ENCODE measurements at regions not wholly inside any gene's neighbourhood (a gene's known extent, or its start where the extent isn't known, plus 50 kb on each side); places are given as distances from the start of the nearest gene placed in this dataset.

GRCh38 chr2:129006135-129006886 lies 687.6 kb upstream of the HS6ST1 start:
- DNase-seq (ENCODE audit: low read depth), result no peak
- no peak overlapping the region for H3K4me3 ChIP-seq (ENCODE audit: low read depth, low read length)
- no peak for TF ChIP-seq CTCF (IDR thresholded peaks at IDR 0.05; ENCODE audit: control insufficient read depth, extremely low read depth, insufficient read depth)

GRCh38 chr2:129006901-129007300 lies 688.2 kb upstream of the HS6ST1 start:
- no peak for TF ChIP-seq CTCF (IDR thresholded peaks at IDR 0.05; ENCODE audit: control insufficient read depth, extremely low read depth, insufficient read depth)
- no peak overlapping the region for H3K4me3 ChIP-seq (ENCODE audit: low read depth, low read length)
- DNase-seq (ENCODE audit: low read depth), result no peak

- no peak overlapping the region for H3K4me3 ChIP-seq (ENCODE audit: low read depth, low read length)
- no peak for TF ChIP-seq CTCF (IDR thresholded peaks at IDR 0.05; ENCODE audit: control insufficient read depth, extremely low read depth, insufficient read depth)
- DNase-seq (ENCODE audit: low read depth), result no peak
These were observed 689.6 kb upstream of the HS6ST1 start for GRCh38 chr2:129008055-129008880.

DNA sequence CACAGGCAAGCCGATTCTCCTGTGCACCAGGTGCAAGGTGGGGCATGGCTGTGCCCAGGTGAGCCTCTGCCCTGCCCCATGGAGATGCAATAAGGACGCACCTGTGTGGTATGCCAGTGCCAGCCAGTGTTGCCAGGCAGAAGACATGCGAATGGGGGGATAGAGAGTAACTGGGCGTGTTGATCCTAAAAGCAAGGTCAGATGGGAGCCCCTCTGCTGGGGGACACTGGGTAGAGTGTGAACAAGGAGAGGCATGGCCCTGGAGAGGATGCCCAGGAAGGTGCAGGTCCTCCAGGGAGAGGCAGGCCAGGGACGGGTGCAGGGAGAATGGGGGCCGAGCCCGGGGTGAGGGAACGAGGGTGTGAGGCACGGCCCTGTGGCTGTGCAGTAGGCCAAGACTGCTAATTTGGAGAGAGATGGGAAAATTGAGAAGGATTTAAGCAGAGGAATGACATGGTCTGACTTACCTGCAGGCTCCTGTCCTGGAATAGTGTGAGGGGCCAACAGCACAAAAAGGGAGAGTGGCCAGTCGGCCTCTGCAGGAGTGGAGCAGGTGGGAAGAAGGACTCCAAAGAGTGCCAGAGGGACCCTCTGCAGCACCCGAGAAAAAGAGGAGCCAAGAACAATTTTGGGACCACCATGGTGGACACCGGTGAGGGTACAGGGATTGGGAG lies 690.4 kb upstream of the HS6ST1 start:
- no peak overlapping the region for H3K4me3 ChIP-seq (ENCODE audit: low read depth, low read length)
- DNase-seq (ENCODE audit: low read depth), result no peak
- TF ChIP-seq CTCF (IDR thresholded peaks at IDR 0.05; ENCODE audit: control insufficient read depth, extremely low read depth, insufficient read depth), result no peak

DNA sequence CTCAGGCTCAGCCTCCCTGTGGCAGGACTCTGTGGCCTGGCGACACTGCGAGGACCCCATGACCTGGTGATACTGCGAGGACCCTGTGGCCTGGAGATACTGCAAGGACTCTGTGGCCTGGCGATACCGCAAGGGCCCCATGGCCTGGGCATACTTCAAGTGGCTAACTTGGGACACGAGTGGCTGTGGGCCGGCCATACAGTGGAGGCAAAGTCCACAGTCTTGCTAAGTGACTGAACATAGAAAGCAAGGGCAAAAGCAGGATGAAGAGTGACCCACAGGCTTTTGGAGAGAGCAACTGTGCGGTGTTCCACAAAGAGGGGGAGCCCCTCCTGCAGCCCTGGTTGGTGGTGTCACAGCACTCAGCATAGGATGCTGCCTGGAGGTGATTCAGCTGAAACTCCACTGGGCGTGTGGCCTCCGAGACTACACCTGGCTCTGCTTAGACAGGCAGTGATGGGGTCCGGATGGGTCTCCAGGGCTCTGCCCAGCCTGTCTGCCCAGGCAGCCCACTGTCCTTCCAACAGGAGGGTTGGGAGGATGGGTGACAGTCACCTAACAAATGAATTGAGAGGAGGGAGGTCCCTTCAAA lies 691.0 kb upstream of the HS6ST1 start:
- H3K4me3 ChIP-seq (ENCODE audit: low read depth, low read length), result no peak overlapping the region
- no peak for TF ChIP-seq CTCF (IDR thresholded peaks at IDR 0.05; ENCODE audit: control insufficient read depth, extremely low read depth, insufficient read depth)
- no peak for DNase-seq (ENCODE audit: low read depth)

DNA sequence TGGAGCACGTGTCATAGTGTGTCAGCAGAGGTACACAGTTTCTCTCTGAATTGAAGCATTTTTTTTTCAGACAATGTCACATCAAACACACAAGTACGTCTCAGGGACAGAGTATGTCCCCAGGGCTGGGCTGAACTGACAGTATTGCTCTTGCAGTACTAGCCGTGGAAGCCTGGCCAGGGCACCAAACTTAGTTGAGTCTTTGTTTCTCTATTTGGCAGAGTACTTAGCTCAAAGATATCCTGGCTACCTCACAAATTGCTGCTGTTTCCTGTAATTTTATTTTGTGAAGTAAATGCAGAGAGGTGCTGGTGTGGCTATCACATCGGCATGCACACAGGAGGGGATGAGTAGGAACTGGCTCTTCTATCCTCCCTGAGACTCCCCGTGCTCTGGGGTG lies 691.6 kb upstream of the HS6ST1 start:
- H3K4me3 ChIP-seq (ENCODE audit: low read depth, low read length), result no peak overlapping the region
- DNase-seq (ENCODE audit: low read depth), result no peak
- TF ChIP-seq CTCF (IDR thresholded peaks at IDR 0.05; ENCODE audit: control insufficient read depth, extremely low read depth, insufficient read depth), result no peak

Measured in LNCaP clone FGC (cell line).